Type B pancreatic cell (in vitro differentiated cells): ENCODE measurements at regions not wholly inside any gene's neighbourhood (a gene's known extent, or its start where the extent isn't known, plus 50 kb on each side); places are given as distances from the start of the nearest gene placed in this dataset.
"Not testable (repeated sequence)": the region's sequence is repeated elsewhere in the genome, so short reads cannot be mapped to it uniquely, and the experiment has no call there.

ENCODE experiments used
- DNase-seq: peaks from one replicate; pipeline ENCODE4 v3.0.0; 2021; ENCODE audit warnings: mixed read lengths; ENCODE audit not compliant: unreplicated experiment; ENCODE audit errors: extremely low spot score
- H3K27ac Mint-ChIP-seq: 2 replicates; pipeline ENCODE4 v1.8.0; 2021; ENCODE audit warnings: mild to moderate bottlenecking, mixed read lengths
- H3K27me3 Mint-ChIP-seq: 2 replicates; pipeline ENCODE4 v1.8.0; 2021; ENCODE audit warnings: mixed read lengths
- H3K36me3 Mint-ChIP-seq: 2 replicates; pipeline ENCODE4 v1.8.0; 2021; ENCODE audit warnings: mixed read lengths
- H3K4me1 Mint-ChIP-seq: one replicate; pipeline ENCODE4 v1.8.0; 2021; ENCODE audit warnings: mixed read lengths; ENCODE audit not compliant: unreplicated experiment
- H3K4me3 Mint-ChIP-seq: 2 replicates; pipeline ENCODE4 v1.8.0; 2021; ENCODE audit warnings: mild to moderate bottlenecking, mixed read lengths
- H3K9me3 Mint-ChIP-seq: 2 replicates; pipeline ENCODE4 v1.8.0; 2021; ENCODE audit warnings: mixed read lengths
- TF ChIP-seq, protein P1 (sequence below): fragments of 200-600 bp; sonication (generic); conservative IDR thresholded peaks from 2 replicates; pipeline ENCODE4 v1.5.0; 2021; ENCODE audit warnings: antibody characterized with exemption, mild to moderate bottlenecking

DNA sequence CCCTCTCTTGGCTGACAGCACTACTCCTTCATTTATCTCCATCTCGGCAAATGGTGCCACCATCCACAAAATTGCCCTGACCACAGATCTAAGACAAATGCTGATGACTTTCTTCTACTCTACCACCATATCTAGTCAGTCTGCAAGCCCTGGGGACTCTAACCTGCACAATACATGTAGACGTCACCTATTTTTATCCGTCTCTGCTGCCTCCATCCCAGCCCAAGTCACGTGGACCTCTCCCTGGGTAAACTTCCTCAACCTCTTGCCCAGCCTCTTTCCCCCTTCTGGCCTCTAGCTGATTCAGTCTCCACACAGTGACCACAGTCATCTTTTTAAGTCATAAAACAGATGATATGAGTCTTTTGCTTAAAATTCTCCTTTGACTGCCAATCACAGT is 1203.0 kb downstream of the AACS start:
- TF ChIP-seq, protein P1, sequence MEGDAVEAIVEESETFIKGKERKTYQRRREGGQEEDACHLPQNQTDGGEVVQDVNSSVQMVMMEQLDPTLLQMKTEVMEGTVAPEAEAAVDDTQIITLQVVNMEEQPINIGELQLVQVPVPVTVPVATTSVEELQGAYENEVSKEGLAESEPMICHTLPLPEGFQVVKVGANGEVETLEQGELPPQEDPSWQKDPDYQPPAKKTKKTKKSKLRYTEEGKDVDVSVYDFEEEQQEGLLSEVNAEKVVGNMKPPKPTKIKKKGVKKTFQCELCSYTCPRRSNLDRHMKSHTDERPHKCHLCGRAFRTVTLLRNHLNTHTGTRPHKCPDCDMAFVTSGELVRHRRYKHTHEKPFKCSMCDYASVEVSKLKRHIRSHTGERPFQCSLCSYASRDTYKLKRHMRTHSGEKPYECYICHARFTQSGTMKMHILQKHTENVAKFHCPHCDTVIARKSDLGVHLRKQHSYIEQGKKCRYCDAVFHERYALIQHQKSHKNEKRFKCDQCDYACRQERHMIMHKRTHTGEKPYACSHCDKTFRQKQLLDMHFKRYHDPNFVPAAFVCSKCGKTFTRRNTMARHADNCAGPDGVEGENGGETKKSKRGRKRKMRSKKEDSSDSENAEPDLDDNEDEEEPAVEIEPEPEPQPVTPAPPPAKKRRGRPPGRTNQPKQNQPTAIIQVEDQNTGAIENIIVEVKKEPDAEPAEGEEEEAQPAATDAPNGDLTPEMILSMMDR: no peak
- Mint-ChIP-seq H3K27ac (no peak overlapping the region), H3K9me3 (peaks cover 5% of the 10 kb centered on the region), H3K27me3 (peaks cover 7% of the 10 kb centered on the region), H3K36me3 (no peaks in the 10 kb centered on the region), H3K4me1 (no peaks in the 10 kb centered on the region), H3K4me3 (no peak overlapping the region)
- no peak for DNase-seq

DNA sequence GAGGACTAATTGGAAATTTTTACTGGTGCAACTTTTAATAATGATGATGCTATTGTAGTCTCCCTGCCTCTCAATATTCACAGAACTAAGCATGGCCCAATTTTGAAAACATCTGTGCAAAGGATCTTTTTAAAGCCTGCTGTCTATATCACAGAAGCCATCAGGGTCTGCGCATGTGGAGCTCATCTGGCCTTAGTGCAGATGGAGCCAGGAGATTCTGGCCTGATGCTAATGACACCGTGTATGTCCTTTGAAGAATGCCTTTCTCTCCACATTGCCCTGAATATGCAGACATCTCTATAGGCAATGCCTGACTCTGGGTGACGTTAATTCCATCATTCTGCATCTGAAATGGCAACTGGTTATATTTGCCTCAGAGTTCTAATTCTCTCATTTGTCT is 1205.9 kb downstream of the AACS start:
- no peak for DNase-seq
- Mint-ChIP-seq H3K36me3 (no peaks in the 10 kb centered on the region), H3K4me1 (no peaks in the 10 kb centered on the region), H3K27ac (no peak overlapping the region), H3K9me3 (peaks cover 5% of the 10 kb centered on the region), H3K27me3 (peaks cover 8% of the 10 kb centered on the region), H3K4me3 (no peak overlapping the region)
- TF ChIP-seq, protein P1: no peak

DNA sequence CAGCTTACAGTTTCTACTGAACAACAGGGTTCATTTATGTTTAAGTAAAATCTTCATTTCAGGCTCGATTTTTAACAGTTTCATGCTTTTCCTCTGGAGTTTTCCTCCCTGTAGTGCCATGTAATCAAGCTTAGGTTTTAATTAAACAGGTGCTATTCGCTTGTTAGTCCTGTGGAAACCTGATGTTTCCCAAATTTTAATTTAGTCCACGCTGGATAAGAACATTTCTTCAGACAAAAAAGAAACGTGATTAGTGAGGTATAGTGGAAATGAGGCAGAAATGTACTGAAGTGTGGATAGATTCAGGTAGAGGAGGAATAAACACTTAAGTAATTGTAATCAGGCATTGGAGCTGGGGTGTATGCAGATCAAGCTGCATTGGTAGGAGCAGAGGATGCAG is 1217.5 kb downstream of the AACS start:
- no peak for DNase-seq
- H3K27me3 Mint-ChIP-seq: peaks cover 10% of the 10 kb centered on the region
- peaks cover 8% of the 10 kb centered on the region for H3K9me3 Mint-ChIP-seq
- H3K4me1 Mint-ChIP-seq: no peaks in the 10 kb centered on the region
- H3K36me3 Mint-ChIP-seq: no peaks in the 10 kb centered on the region
- TF ChIP-seq, protein P1: no peak
- no peak overlapping the region for H3K27ac Mint-ChIP-seq
- H3K4me3 Mint-ChIP-seq: no peak overlapping the region

DNA sequence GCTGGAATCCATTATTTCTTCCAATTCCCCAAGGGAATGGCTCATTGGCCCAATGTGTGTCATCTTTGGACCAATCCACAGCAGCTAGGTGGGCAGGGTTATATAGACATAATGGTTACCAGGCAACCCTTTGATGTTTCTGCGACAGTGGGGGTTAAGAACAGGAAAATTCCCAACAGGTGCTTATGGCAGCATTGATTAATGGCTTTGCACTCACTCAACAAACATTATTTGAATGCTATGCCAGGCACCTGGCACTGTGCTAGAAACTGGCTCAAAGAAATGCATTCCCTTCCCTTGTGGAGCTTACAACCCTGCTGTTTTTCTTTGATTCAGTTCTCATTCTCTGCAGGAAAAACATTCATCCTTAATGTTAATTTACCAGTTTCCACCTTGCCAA is 1221.0 kb downstream of the AACS start:
- Mint-ChIP-seq H3K4me1 (no peaks in the 10 kb centered on the region), H3K4me3 (no peak overlapping the region), H3K36me3 (no peaks in the 10 kb centered on the region), H3K27ac (no peak overlapping the region), H3K27me3 (peaks cover 10% of the 10 kb centered on the region), H3K9me3 (peaks cover 10% of the 10 kb centered on the region)
- no peak for DNase-seq
- TF ChIP-seq, protein P1: no peak

DNA sequence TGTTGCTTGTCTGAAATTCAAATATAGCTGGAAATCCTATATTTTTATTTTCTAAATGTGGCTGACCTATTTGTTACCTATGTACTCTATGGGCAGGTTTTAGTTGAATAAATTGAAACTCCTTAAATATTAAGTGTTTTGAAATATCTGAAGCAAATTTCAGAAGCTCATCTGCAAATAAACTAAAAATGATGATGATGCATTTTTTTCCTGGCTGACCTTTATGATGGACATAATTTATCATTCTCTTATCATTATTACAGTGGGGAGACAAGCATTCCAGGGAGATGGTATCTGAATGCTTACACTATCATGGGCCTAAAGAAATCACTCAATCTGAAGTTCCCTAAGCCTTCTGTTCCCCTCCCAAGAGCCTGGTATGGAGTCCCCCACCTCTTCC is 1225.2 kb downstream of the AACS start:
- TF ChIP-seq, protein P1: no peak
- Mint-ChIP-seq H3K4me1 (no peaks in the 10 kb centered on the region), H3K9me3 (peaks cover 15% of the 10 kb centered on the region), H3K4me3 (no peak overlapping the region), H3K36me3 (no peaks in the 10 kb centered on the region), H3K27me3 (no peaks in the 10 kb centered on the region), H3K27ac (no peak overlapping the region)
- no peak for DNase-seq

DNA sequence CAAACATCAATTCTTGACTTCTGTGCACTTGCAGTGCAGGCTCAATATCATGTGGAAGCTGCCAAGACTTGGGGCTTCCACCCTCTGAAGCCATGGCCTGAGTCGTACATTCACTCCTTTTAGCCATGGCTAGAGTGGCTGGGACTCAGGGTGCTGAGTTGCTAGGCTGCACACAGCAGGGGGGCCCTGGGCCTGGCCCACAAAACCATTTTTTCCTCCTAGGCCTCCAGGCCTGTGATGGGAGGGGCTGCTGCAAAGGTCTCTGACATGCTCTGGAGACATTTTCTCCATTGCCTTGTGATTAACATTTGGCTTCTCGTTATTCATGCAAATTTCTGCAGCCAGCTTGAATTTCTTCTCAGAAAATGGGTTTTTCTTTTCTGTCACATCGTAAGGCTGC is 1226.8 kb downstream of the AACS start:
- H3K9me3 Mint-ChIP-seq: peaks cover 11% of the 10 kb centered on the region
- not testable (repeated sequence) for H3K4me1 Mint-ChIP-seq, H3K27ac Mint-ChIP-seq, H3K36me3 Mint-ChIP-seq, H3K4me3 Mint-ChIP-seq, H3K27me3 Mint-ChIP-seq, DNase-seq
